Adrenal gland (tissue), 9 donors: ENCODE measurements at regions not wholly inside any gene's neighbourhood (a gene's known extent, or its start where the extent isn't known, plus 50 kb on each side); places are given as distances from the start of the nearest gene placed in this dataset.

Experiments
- DNase-seq, 7 donors: peaks; one replicate each; pipeline ENCODE4 v3.0.0-alpha.2; 2019 to 2020
- H3K27ac ChIP-seq, 5 donors: fragments of 200-600 bp; sonication (generic) in 4 of 5; 1 replicate in 3 of 5; 2 replicates in 2 of 5; pipeline versions ENCODE4 v1.5.1 to v1.8.0; 2016 to 2020; ENCODE audit warnings: mild to moderate bottlenecking in 1 of 5
- H3K27me3 ChIP-seq: fragments of 200-600 bp; 2 replicates; pipeline ENCODE4 v1.8.0; 2021
- H3K36me3 ChIP-seq, 2 donors: fragments of 200-600 bp; replicated peaks in 1 of 2; 1 replicate in 1 of 2; 2 replicates in 1 of 2; pipeline versions ENCODE4 v1.5.1 to v1.8.0; 2018 to 2022
- H3K4me1 ChIP-seq, 2 donors: fragments of 200-600 bp; replicated peaks in 1 of 2; 1 replicate in 1 of 2; 2 replicates in 1 of 2; pipeline versions ENCODE4 v1.5.1 to v1.8.0; 2018 to 2021
- H3K4me3 ChIP-seq, 4 donors: fragments of 200-600 bp; sonication (generic) in 3 of 4; one replicate each; pipeline ENCODE4 v1.5.1; 2016 to 2018
- H3K9me3 ChIP-seq, 3 donors: fragments of 200-600 bp; sonication (generic) in 1 of 3; replicated peaks in 1 of 3; 1 replicate in 2 of 3; 2 replicates in 1 of 3; pipeline versions ENCODE4 v1.5.1 to v1.8.0; 2016 to 2021
- POLR2A ChIP-seq, 2 donors: fragments of 450-650 bp; IDR thresholded peaks; one replicate each; pipeline ENCODE4 v1.6.1; 2017; ENCODE audit warnings: antibody characterized with exemption in 2 of 2, mild to moderate bottlenecking in 2 of 2, moderate library complexity in 1 of 2
- WGBS, 4 donors: extraction: QIAGEN DNeasy Blood & Tissue Kit in 2 of 4; methylation state at CpG; one replicate each; pipeline versions ENCODE4 v1.1.5 to v1.1.7; 2013 to 2017; 5-methylcytosine and 5-hydroxymethylcytosine counted together
- intact Hi-C, 2 donors: fragments of 100-400 bp; cut with DNase I; formaldehyde crosslinking; loops; one replicate each; pipeline versions ENCODE4 v1.14.1 to v1.15.0; 2022 to 2023
- TF ChIP-seq, protein P1 (sequence below), 6 experiments: fragments of 450-650 bp in 4 of 6; fragments of 200-600 bp in 2 of 6; sonication (generic) in 1 of 6; IDR thresholded peaks; 1 replicate in 5 of 6; 2 replicates in 1 of 6; pipeline versions ENCODE4 v1.5.1 to v1.8.0; 2016 to 2021; ENCODE audit warnings: antibody characterized with exemption in 6 of 6, mild to moderate bottlenecking in 2 of 6, moderate library complexity in 1 of 6
- donor health status: healthy with polysubstance abuse.
- donor health status: Bipolar disorder and iron deficiency.
- donor health status: DM: yes; HTN: yes; CAD: no.
- donor health status: DM: no; HTN: no; CAD: no.
- donor health status: DM: no; HTN: no; CAD: no.

DNA sequence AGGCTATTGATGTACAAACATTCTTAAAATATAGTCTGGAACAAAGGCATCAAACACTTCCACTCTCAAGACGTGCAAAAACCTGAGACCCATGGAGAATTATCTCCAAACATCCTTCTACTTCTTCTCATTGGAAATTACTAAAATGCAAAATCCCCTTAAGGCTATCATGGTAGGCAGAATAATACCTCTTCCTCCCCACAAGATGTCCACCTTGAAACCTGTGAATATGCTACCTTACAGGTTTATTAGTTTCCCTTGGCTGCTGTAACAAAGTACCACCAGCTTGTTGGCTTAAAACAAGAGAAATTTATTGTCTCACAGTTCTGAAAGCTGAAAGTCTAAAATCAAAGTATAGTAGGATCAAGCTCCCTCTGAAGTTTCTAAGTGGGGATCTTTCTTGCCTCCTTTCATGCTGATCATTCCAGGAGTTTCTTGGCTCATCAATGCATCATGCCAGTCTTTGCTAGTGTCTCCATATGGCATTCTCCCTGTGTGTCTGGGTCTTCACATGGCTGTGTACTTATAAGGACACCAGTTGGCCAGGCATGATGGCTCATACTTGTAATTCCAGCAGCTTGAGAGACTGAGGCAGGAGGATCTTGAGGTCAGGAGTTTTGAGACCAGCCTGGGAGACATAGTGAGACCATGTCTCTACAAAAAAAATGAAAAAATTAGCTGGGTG, 163.7 kb upstream of the NCK2 start:
- DNase-seq = no peak
- Histone ChIP-seq H3K36me3 (no peaks in the 10 kb centered on the region), H3K27me3 (no peaks in the 10 kb centered on the region), H3K4me3 (no peak overlapping the region), H3K9me3 (no peaks in the 10 kb centered on the region), H3K27ac (no peak overlapping the region), H3K4me1 (peaks cover 9 to 13% of the 10 kb centered on the region in 2 donors)
- WGBS, 4 donors = 0 to 50% (median 44%) methylated on average over 1 of the region's 1 CpG
- TF ChIP-seq POLR2A (IDR thresholded peaks at IDR 0.05) = no peak
- TF ChIP-seq, protein P1, sequence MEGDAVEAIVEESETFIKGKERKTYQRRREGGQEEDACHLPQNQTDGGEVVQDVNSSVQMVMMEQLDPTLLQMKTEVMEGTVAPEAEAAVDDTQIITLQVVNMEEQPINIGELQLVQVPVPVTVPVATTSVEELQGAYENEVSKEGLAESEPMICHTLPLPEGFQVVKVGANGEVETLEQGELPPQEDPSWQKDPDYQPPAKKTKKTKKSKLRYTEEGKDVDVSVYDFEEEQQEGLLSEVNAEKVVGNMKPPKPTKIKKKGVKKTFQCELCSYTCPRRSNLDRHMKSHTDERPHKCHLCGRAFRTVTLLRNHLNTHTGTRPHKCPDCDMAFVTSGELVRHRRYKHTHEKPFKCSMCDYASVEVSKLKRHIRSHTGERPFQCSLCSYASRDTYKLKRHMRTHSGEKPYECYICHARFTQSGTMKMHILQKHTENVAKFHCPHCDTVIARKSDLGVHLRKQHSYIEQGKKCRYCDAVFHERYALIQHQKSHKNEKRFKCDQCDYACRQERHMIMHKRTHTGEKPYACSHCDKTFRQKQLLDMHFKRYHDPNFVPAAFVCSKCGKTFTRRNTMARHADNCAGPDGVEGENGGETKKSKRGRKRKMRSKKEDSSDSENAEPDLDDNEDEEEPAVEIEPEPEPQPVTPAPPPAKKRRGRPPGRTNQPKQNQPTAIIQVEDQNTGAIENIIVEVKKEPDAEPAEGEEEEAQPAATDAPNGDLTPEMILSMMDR (IDR thresholded peaks at IDR 0.05) = no peak
- intact Hi-C loops = no loop called here

DNA sequence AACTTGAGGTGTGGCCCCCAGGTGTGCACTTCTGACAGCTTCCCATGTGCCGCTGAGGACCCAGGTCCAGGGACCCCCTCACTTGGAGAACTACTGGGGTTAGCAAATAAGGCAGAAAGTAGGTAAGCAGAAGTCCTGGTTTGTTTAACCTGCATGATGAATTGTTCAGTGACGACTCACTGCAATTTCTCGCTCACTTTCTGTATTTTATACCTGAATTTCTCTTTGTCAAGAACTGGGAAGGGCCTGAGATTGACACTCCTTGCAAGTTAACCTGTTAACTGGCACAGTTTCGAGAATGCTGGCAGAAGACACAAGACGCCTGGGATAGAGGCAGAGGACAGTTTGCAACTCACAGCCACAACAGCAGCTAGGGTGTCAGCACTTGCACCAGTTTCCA, 164.5 kb upstream of the NCK2 start:
- Histone ChIP-seq H3K9me3 (no peaks in the 10 kb centered on the region), H3K4me3 (no peak overlapping the region), H3K36me3 (no peaks in the 10 kb centered on the region), H3K27me3 (no peaks in the 10 kb centered on the region), H3K27ac (no peak overlapping the region), H3K4me1 (peaks cover 9 to 21% of the 10 kb centered on the region in 2 donors)
- intact Hi-C loops = no loop called here
- TF ChIP-seq POLR2A (IDR thresholded peaks at IDR 0.05) = no peak
- TF ChIP-seq, protein P1 (IDR thresholded peaks at IDR 0.05) = no peak
- no peak for DNase-seq
- 93 to 96% (median 96%) methylated on average over 5 of the region's 5 CpGs for WGBS, 4 donors

DNA sequence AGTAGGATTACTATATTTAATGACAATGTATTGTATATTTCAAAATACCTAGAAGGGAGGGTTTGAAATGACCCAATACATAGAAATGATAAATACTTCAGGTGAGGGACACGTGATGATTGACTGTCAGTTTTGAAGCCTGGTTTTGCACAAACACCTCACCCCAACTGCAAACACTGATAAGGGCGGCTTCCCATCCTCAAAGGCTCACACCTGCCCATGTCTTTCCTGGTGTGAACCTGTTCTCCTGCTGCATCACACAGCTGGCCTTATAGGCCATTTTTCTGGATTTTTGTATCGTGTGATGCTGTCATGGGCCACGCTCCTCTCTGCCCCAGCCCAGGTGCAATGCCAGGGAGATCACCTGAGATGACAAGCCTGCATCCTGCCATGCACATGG, 166.5 kb upstream of the NCK2 start:
- no peak overlapping the region for H3K4me3 ChIP-seq
- H3K9me3 ChIP-seq = no peaks in the 10 kb centered on the region
- TF ChIP-seq, protein P1 (IDR thresholded peaks at IDR 0.05) = no peak
- no peak for TF ChIP-seq POLR2A (IDR thresholded peaks at IDR 0.05)
- peaks cover 13 to 22% of the 10 kb centered on the region in 2 donors for H3K4me1 ChIP-seq
- intact Hi-C loops = loop anchor here (10.0 kb wide), 2 partner anchors 227 to 507 kb away; no protein-coding TSS in a partner anchor
- no peaks in the 10 kb centered on the region for H3K36me3 ChIP-seq
- H3K27me3 ChIP-seq = no peaks in the 10 kb centered on the region
- 73 to 84% (median 74%) methylated on average over 4 of the region's 4 CpGs for WGBS, 4 donors
- H3K27ac ChIP-seq = no peak overlapping the region
- no peak for DNase-seq

DNA sequence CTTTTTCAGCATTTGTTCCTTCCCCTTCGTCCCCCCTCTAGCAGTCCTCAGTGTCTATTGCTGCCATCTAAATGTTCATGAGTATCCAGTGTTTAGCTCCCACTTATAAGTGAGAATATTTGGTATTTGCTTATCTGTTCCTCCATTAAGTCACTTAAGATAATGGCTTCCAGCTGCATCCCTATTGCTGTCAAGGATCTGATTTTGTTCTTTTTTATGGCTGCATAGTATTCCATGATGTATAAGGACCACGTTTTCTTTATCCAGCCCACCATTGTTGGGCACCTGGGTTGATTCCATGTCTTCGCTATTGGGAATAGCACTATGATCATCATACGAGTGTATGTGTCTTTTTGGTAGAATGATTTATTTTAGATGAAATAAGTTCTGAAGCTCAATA, 166.9 kb upstream of the NCK2 start:
- intact Hi-C loops = loop anchor here (10.0 kb wide), 2 partner anchors 227 to 507 kb away; no protein-coding TSS in a partner anchor
- DNase-seq = no peak
- Histone ChIP-seq H3K4me1 (peaks cover 13 to 22% of the 10 kb centered on the region in 2 donors), H3K27me3 (no peaks in the 10 kb centered on the region), H3K36me3 (no peaks in the 10 kb centered on the region), H3K4me3 (no peak overlapping the region), H3K27ac (no peak overlapping the region), H3K9me3 (no peaks in the 10 kb centered on the region)
- 71 to 84% (median 73%) methylated on average over 4 of the region's 4 CpGs for WGBS, 4 donors
- TF ChIP-seq POLR2A (IDR thresholded peaks at IDR 0.05) = no peak
- TF ChIP-seq, protein P1 (IDR thresholded peaks at IDR 0.05) = no peak
